A549 (cell line): ENCODE measurements at regions not wholly inside any gene's neighbourhood (a gene's known extent, or its start where the extent isn't known, plus 50 kb on each side); places are given as distances from the start of the nearest gene placed in this dataset.
"Not testable (repeated sequence)": the region's sequence is repeated elsewhere in the genome, so short reads cannot be mapped to it uniquely, and the experiment has no call there.

Experiments used
- KDM1A ChIP-seq: fragments of 200-600 bp; sonication (generic); IDR thresholded peaks from 2 replicates; pipeline ENCODE4 v1.6.1; 2016; ENCODE audit warnings: low read depth, mild to moderate bottlenecking
- POLR2AphosphoS2 ChIP-seq: conservative IDR thresholded peaks from 2 replicates; pipeline ENCODE4 v1.6.1; 2012; ENCODE audit warnings: low read length, improper control_type of control experiment, inconsistent platforms
- TF ChIP-seq, protein P1 (sequence below): fragments of >200 bp; sonication (Bioruptor Twin); formaldehyde crosslinking; IDR thresholded peaks from 3 replicates; pipeline ENCODE4 v1.5.1; 2016
- TF ChIP-seq, protein P2 (sequence below): fragments of 250-450 bp; sonication (Bioruptor Pico); IDR thresholded peaks from 2 replicates; pipeline ENCODE4 v1.5.0; 2021; ENCODE audit warnings: mild to moderate bottlenecking, moderate library complexity, borderline replicate concordance

GRCh38 chr17:11150906-11151511 lies 90.0 kb upstream of the SHISA6 start:
- not testable (repeated sequence) for TF ChIP-seq KDM1A, POLR2AphosphoS2
- TF ChIP-seq, protein P1, sequence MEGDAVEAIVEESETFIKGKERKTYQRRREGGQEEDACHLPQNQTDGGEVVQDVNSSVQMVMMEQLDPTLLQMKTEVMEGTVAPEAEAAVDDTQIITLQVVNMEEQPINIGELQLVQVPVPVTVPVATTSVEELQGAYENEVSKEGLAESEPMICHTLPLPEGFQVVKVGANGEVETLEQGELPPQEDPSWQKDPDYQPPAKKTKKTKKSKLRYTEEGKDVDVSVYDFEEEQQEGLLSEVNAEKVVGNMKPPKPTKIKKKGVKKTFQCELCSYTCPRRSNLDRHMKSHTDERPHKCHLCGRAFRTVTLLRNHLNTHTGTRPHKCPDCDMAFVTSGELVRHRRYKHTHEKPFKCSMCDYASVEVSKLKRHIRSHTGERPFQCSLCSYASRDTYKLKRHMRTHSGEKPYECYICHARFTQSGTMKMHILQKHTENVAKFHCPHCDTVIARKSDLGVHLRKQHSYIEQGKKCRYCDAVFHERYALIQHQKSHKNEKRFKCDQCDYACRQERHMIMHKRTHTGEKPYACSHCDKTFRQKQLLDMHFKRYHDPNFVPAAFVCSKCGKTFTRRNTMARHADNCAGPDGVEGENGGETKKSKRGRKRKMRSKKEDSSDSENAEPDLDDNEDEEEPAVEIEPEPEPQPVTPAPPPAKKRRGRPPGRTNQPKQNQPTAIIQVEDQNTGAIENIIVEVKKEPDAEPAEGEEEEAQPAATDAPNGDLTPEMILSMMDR, result not testable (repeated sequence)
- TF ChIP-seq, protein P2, sequence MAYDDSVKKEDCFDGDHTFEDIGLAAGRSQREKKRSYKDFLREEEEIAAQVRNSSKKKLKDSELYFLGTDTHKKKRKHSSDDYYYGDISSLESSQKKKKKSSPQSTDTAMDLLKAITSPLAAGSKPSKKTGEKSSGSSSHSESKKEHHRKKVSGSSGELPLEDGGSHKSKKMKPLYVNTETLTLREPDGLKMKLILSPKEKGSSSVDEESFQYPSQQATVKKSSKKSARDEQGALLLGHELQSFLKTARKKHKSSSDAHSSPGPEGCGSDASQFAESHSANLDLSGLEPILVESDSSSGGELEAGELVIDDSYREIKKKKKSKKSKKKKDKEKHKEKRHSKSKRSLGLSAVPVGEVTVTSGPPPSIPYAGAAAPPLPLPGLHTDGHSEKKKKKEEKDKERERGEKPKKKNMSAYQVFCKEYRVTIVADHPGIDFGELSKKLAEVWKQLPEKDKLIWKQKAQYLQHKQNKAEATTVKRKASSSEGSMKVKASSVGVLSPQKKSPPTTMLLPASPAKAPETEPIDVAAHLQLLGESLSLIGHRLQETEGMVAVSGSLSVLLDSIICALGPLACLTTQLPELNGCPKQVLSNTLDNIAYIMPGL, result not testable (repeated sequence)
